Activated CD8-positive, alpha-beta T cell treated with anti-CD3 and anti-CD28 coated beads for 36 hours (primary cell): ENCODE measurements at regions not wholly inside any gene's neighbourhood (a gene's known extent, or its start where the extent isn't known, plus 50 kb on each side); places are given as distances from the start of the nearest gene placed in this dataset.

ENCODE experiments used
- ATAC-seq: fragments of 200-7000 bp; cut with Tn5 transposase; one replicate; pipeline ENCODE4 v1.10.0; 2021; ENCODE audit warnings: mild to moderate bottlenecking, moderate library complexity
- CTCF ChIA-PET: fragments of 350-600 bp; sonication (Branson Sonifier 250); formaldehyde crosslinking; loops from one replicate; lab custom pipeline; 2021; ENCODE audit warnings: antibody characterized with exemption; lab: Charles Lee
- POLR2A ChIA-PET: fragments of 350-600 bp; sonication (Branson Sonifier 250); formaldehyde crosslinking; loops from one replicate; lab custom pipeline; 2021; ENCODE audit warnings: antibody characterized with exemption; lab: Charles Lee
- DNase-seq: peaks from one replicate; pipeline ENCODE4 v3.0.0-alpha.2; 2020
- H3K27ac Mint-ChIP-seq: one replicate; pipeline ENCODE4 v1.8.0; 2021; ENCODE audit warnings: mild to moderate bottlenecking, mixed read lengths
- H3K27me3 Mint-ChIP-seq: one replicate; pipeline ENCODE4 v1.8.0; 2021; ENCODE audit warnings: mixed read lengths
- H3K36me3 Mint-ChIP-seq: one replicate; pipeline ENCODE4 v1.8.0; 2021; ENCODE audit warnings: low read depth, mixed read lengths
- H3K4me1 Mint-ChIP-seq: one replicate; pipeline ENCODE4 v1.8.0; 2021; ENCODE audit warnings: low read depth, mixed read lengths
- H3K4me3 Mint-ChIP-seq: one replicate; pipeline ENCODE4 v1.8.0; 2021; ENCODE audit warnings: mild to moderate bottlenecking, moderate library complexity, mixed read lengths
- H3K9me3 Mint-ChIP-seq: one replicate; pipeline ENCODE4 v1.8.0; 2021; ENCODE audit warnings: mixed read lengths
- intact Hi-C: fragments of 100-400 bp; cut with micrococcal nuclease; formaldehyde crosslinking; loops from one replicate; pipeline ENCODE4 v1.10.0; 2022
- TF ChIP-seq, protein P1 (sequence below): fragments of 200-600 bp; IDR thresholded peaks from one replicate; pipeline ENCODE4 v1.8.0; 2022; ENCODE audit warnings: antibody characterized with exemption, mild to moderate bottlenecking

DNA sequence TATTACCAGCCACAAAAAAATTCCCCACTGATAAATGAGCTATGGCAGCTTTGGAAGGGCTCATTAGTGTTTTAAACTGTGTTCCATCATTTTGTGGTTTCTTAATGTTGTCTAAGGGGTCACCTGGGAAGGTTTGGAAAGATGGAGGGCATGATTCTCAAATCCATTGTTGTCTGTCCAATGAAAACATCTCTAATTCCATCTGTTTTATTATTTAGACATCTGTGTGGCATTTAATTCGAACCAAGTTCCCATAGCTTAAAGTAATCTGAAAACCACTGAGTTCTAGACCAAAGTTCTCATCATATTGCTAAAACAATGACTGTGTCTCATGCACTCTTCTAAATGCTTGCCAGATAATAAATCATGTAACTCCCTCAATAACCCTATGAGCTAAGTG, 103.8 kb upstream of the PPP3CA start:
- no peak overlapping the region for H3K4me3 Mint-ChIP-seq
- POLR2A ChIA-PET, result no interaction called here
- no peaks in the 10 kb centered on the region for H3K36me3 Mint-ChIP-seq
- CTCF ChIA-PET, result no interaction called here
- intact Hi-C loops, result no loop called here
- DNase-seq (no peak), ATAC-seq (no peak)
- no peak overlapping the region for H3K27ac Mint-ChIP-seq
- H3K9me3 Mint-ChIP-seq, result peaks cover 2% of the 10 kb centered on the region
- H3K4me1 Mint-ChIP-seq, result no peaks in the 10 kb centered on the region
- H3K27me3 Mint-ChIP-seq, result peaks cover 23% of the 10 kb centered on the region
- TF ChIP-seq, protein P1, sequence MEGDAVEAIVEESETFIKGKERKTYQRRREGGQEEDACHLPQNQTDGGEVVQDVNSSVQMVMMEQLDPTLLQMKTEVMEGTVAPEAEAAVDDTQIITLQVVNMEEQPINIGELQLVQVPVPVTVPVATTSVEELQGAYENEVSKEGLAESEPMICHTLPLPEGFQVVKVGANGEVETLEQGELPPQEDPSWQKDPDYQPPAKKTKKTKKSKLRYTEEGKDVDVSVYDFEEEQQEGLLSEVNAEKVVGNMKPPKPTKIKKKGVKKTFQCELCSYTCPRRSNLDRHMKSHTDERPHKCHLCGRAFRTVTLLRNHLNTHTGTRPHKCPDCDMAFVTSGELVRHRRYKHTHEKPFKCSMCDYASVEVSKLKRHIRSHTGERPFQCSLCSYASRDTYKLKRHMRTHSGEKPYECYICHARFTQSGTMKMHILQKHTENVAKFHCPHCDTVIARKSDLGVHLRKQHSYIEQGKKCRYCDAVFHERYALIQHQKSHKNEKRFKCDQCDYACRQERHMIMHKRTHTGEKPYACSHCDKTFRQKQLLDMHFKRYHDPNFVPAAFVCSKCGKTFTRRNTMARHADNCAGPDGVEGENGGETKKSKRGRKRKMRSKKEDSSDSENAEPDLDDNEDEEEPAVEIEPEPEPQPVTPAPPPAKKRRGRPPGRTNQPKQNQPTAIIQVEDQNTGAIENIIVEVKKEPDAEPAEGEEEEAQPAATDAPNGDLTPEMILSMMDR, result no peak

DNA sequence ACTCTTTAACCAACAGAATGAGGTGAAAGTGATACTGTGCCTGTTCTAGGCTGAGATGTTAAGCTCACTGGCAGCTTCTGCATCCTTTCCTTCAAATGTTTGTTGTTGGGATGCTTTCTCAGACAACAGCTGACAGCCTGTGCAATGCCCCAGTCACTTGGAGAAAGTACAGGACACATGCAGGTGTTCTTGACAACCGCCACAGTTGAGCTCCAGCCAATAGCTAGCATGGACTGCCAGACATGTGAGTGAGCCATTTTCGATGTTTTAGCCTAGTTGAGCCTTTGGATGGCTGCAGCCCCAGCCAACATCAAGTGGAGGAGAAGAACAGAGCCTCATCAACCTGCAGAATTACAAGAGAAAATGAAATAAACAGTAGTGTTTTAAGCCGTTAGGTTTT, 94.1 kb upstream of the PPP3CA start:
- intact Hi-C loops, result no loop called here
- Mint-ChIP-seq H3K27ac (no peak overlapping the region), H3K36me3 (no peaks in the 10 kb centered on the region), H3K9me3 (no peaks in the 10 kb centered on the region), H3K4me1 (no peaks in the 10 kb centered on the region), H3K27me3 (peaks cover 15% of the 10 kb centered on the region), H3K4me3 (no peak overlapping the region)
- ATAC-seq (no peak), DNase-seq (no peak)
- ChIA-PET POLR2A (no interaction called here), CTCF (no interaction called here)
- TF ChIP-seq, protein P1, result no peak

DNA sequence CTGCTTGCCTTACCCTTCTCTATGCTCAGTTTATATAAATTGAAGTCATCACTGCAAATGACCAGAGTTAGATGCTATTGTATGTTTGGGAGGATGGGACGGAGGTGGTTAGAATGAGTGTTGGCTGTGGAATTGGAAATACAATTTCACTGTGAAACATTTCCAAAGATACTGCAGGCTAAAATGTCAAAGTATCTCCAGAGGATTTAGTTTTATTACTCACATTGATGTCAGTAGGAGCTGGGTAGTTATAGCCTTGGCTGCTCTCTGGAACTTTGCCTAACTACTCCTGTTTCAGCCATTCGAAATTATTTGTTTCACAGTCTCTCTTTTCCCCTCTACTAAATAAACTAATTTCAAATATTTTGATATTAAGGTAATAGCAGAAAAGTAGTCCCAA, 92.6 kb upstream of the PPP3CA start:
- no peak for ATAC-seq
- Mint-ChIP-seq H3K9me3 (no peaks in the 10 kb centered on the region), H3K27ac (no peak overlapping the region), H3K36me3 (no peaks in the 10 kb centered on the region), H3K27me3 (peaks cover 17% of the 10 kb centered on the region), H3K4me3 (no peak overlapping the region), H3K4me1 (no peaks in the 10 kb centered on the region)
- TF ChIP-seq, protein P1, result no peak
- intact Hi-C loops, result no loop called here
- DNase-seq, result no peak
- ChIA-PET CTCF (no interaction called here), POLR2A (no interaction called here)

DNA sequence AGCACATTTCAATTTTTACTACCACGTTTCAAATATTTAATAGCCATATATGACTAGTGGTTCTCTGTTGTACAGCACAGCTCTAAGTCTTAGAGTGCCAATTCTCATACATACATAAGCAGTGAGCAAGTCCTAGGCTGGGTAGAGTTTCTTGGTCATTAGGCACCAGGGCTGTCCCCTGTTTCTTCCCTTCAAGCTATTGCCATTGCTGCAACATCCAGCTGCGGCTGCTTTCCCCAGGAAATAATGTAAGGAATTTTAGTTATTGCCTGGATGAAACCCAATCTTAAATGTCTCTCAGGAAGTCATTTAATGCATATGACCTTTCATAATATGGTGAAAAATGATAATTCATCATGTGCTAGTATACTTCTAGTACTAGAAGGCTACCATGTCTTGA, 74.1 kb upstream of the PPP3CA start:
- intact Hi-C loops, result no loop called here
- no peaks in the 10 kb centered on the region for H3K36me3 Mint-ChIP-seq
- peaks cover 3% of the 10 kb centered on the region for H3K9me3 Mint-ChIP-seq
- H3K27me3 Mint-ChIP-seq, result peaks cover 11% of the 10 kb centered on the region
- TF ChIP-seq, protein P1, result no peak
- H3K4me1 Mint-ChIP-seq, result peaks cover 36% of the 10 kb centered on the region
- ATAC-seq (no peak), DNase-seq (no peak)
- no peak overlapping the region for H3K4me3 Mint-ChIP-seq
- H3K27ac Mint-ChIP-seq, result no peak overlapping the region
- POLR2A ChIA-PET, result no interaction called here
- CTCF ChIA-PET, result interaction anchor here (2.6 kb wide), 1 partner anchor 252 kb away, joined by 7 read pairs; no protein-coding TSS in a partner anchor

DNA sequence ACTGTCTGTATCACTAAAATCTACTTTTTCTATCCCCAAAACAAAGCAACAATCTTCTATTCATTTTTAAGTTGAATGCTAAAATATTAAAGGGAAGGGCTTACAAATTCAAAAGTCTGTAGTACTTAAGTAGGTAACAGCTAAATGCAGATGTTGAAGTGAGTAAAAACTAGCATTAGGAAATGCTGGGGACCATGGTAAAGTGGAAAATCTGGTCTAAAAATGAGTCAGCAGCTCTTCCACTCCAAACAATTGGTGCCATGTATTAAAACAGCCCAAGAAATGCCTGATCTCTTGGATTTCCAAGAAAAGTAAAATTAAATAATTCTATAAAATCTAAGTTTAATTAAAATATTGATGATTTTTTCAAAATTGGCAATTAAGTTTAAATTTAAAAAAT, 73.3 kb upstream of the PPP3CA start:
- Mint-ChIP-seq H3K36me3 (no peaks in the 10 kb centered on the region), H3K27me3 (peaks cover 16% of the 10 kb centered on the region), H3K9me3 (peaks cover 3% of the 10 kb centered on the region), H3K4me1 (peaks cover 36% of the 10 kb centered on the region), H3K4me3 (no peak overlapping the region), H3K27ac (no peak overlapping the region)
- DNase-seq, result no peak
- ChIA-PET CTCF (interaction anchor here (1.3 to 2.6 kb wide), 3 partner anchors 8 to 251 kb away, joined by 3 to 7 read pairs (median 4); no protein-coding TSS in a partner anchor), POLR2A (no interaction called here)
- intact Hi-C loops, result no loop called here
- no peak for ATAC-seq
- TF ChIP-seq, protein P1, result no peak
